GM13977 (cell line): ENCODE measurements at regions not wholly inside any gene's neighbourhood (a gene's known extent, or its start where the extent isn't known, plus 50 kb on each side); places are given as distances from the start of the nearest gene placed in this dataset.

Experiments used
- DNase-seq: peaks from one replicate; pipeline ENCODE4 v3.0.0; 2012; ENCODE audit warnings: low spot score
- CTCF ChIP-seq: IDR thresholded peaks from 2 replicates; pipeline ENCODE4 v1.5.1; 2012; ENCODE audit warnings: mild to moderate bottlenecking, control low read depth; ENCODE audit not compliant: insufficient read depth; ENCODE audit errors: extremely low read depth, missing control alignments
- in situ Hi-C: fragments of 300-500 bp; cut with MboI; formaldehyde crosslinking; loops from one replicate; pipeline ENCODE4 v1.12.0; 2022; ENCODE audit warnings: low sequenced_read_pairs, low pct_unique_long_range_greater_than_20kb, mixed read lengths, inconsistent platforms; ENCODE audit not compliant: unreplicated experiment

- in situ Hi-C loops, result no loop called here
- no peak for DNase-seq
- no peak for TF ChIP-seq CTCF
Measured at GRCh38 chr9:135251996-135252760, 164.7 kb downstream of the OLFM1 start.

- in situ Hi-C loops, result no loop called here
- no peak for TF ChIP-seq CTCF
- no peak for DNase-seq
Measured at GRCh38 chr9:135252980-135253304, 165.5 kb downstream of the OLFM1 start.

- in situ Hi-C loops, result no loop called here
- DNase-seq, result no peak
- no peak for TF ChIP-seq CTCF
Measured at GRCh38 chr9:135253305-135254004, 166.0 kb downstream of the OLFM1 start.

GRCh38 chr9:135254176-135255032 lies 166.9 kb downstream of the OLFM1 start:
- TF ChIP-seq CTCF, result no peak
- no peak for DNase-seq
- in situ Hi-C loops, result no loop called here

GRCh38 chr9:135255033-135255840 lies 167.8 kb downstream of the OLFM1 start:
- no peak for TF ChIP-seq CTCF
- no peak for DNase-seq
- in situ Hi-C loops, result no loop called here
